A673 (cell line): ENCODE measurements at regions not wholly inside any gene's neighbourhood (a gene's known extent, or its start where the extent isn't known, plus 50 kb on each side); places are given as distances from the start of the nearest gene placed in this dataset.

ENCODE experiments used
- BruUV-seq: library from RNA; stranded (reverse); fragments of 400-500 nt; replicated peaks from 2 replicates; lab custom pipeline; 2021; lab: Mats Ljungman, UMichigan
- CTCF ChIA-PET: fragments of 300-600 bp; sonication (Branson Sonifier 250); formaldehyde crosslinking; loops from one replicate; lab custom pipeline; 2022; ENCODE audit warnings: antibody characterized with exemption; lab: Charles Lee
- POLR2A ChIA-PET: fragments of 300-600 bp; sonication (Branson Sonifier 250); formaldehyde crosslinking; loops from one replicate; lab custom pipeline; 2022; ENCODE audit warnings: antibody characterized with exemption; ENCODE audit not compliant: low non-redundant PET; lab: Charles Lee
- DNase-seq: peaks from one replicate; pipeline ENCODE4 v3.0.0-alpha.2; 2015; ENCODE audit warnings: low spot score
- H3K27ac ChIP-seq: fragments of 200-600 bp; sonication (generic); 2 replicates; pipeline ENCODE4 v1.5.1; 2016; ENCODE audit warnings: mixed run types, low read depth, mild to moderate bottlenecking, mixed read lengths, antibody characterized with exemption, low read length; ENCODE audit not compliant: poor library complexity, severe bottlenecking
- H3K27me3 ChIP-seq: fragments of 200-600 bp; sonication (generic); replicated peaks from 2 replicates; pipeline ENCODE4 v1.6.1; 2017; ENCODE audit warnings: mixed run types, low read depth, mild to moderate bottlenecking, mixed read lengths, antibody characterized with exemption, low read length; ENCODE audit not compliant: insufficient read depth, poor library complexity
- H3K36me3 ChIP-seq: fragments of 200-600 bp; sonication (generic); 2 replicates; pipeline ENCODE4 v1.6.1; 2016; ENCODE audit warnings: mixed run types, mild to moderate bottlenecking, mixed read lengths, antibody characterized with exemption, low read length; ENCODE audit not compliant: insufficient read depth, poor library complexity, severe bottlenecking
- H3K4me1 ChIP-seq: fragments of 200-600 bp; sonication (generic); 2 replicates; pipeline ENCODE4 v1.6.1; 2017; ENCODE audit warnings: mixed run types, mild to moderate bottlenecking, mixed read lengths, antibody characterized with exemption, low read length; ENCODE audit not compliant: insufficient read depth, poor library complexity, severe bottlenecking
- H3K4me3 ChIP-seq: fragments of 200-600 bp; sonication (generic); 2 replicates; pipeline ENCODE4 v1.5.1; 2016; ENCODE audit warnings: low read depth, mixed run types, mild to moderate bottlenecking, mixed read lengths, low read length; ENCODE audit not compliant: poor library complexity, severe bottlenecking
- H3K9me3 ChIP-seq: fragments of 200-600 bp; sonication (generic); 2 replicates; pipeline ENCODE4 v1.6.1; 2016; ENCODE audit warnings: mixed run types, low read depth, mild to moderate bottlenecking, mixed read lengths, antibody characterized with exemption, low read length; ENCODE audit not compliant: poor library complexity, severe bottlenecking
- EZH2 ChIP-seq: fragments of 200-600 bp; sonication (generic); IDR thresholded peaks from 2 replicates; pipeline ENCODE4 v1.6.1; 2017; ENCODE audit warnings: borderline replicate concordance, low read depth, mild to moderate bottlenecking, mixed read lengths, antibody characterized with exemption, low read length; ENCODE audit not compliant: poor library complexity, severe bottlenecking
- intact Hi-C: fragments of 100-400 bp; cut with micrococcal nuclease; formaldehyde crosslinking; loops from one replicate; pipeline ENCODE4 v1.10.0; 2022; ENCODE audit not compliant: unreplicated experiment
- TF ChIP-seq, protein P1 (sequence below): fragments of 300-800, 200-600 bp; sonication (generic); conservative IDR thresholded peaks from 2 replicates; pipeline ENCODE4 v1.5.1; 2017; ENCODE audit warnings: low read depth, mild to moderate bottlenecking, antibody characterized with exemption, low read length, moderate library complexity, mixed read lengths

DNA sequence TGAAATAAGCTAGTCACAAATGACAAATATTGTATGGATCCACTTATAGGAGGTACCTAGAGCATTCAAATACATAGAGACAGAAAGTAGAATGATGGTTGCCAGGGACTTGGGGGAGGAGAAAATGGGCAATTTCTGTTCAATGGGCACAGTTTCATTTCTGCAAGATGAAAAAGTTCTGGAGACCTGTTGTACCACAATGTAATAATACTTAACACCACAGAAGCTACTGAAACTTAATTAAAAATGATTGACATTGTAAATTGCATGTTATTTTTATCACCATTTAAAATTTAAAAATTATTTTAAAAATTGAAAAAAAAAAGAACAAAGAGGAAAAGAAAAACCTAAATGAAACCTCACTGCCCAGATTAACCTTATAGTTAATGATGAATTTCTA lies 67.4 kb downstream of the NHLRC1 start:
- Histone ChIP-seq H3K27ac (no peak overlapping the region), H3K36me3 (no peaks in the 10 kb centered on the region), H3K9me3 (no peaks in the 10 kb centered on the region), H3K4me1 (peaks cover 6% of the 10 kb centered on the region), H3K27me3 (no peaks in the 10 kb centered on the region), H3K4me3 (no peak overlapping the region)
- ChIA-PET CTCF (no interaction called here), POLR2A (no interaction called here)
- no TSS peak for BruUV-seq
- no peak for DNase-seq
- intact Hi-C loops = no loop called here
- TF ChIP-seq, protein P1, sequence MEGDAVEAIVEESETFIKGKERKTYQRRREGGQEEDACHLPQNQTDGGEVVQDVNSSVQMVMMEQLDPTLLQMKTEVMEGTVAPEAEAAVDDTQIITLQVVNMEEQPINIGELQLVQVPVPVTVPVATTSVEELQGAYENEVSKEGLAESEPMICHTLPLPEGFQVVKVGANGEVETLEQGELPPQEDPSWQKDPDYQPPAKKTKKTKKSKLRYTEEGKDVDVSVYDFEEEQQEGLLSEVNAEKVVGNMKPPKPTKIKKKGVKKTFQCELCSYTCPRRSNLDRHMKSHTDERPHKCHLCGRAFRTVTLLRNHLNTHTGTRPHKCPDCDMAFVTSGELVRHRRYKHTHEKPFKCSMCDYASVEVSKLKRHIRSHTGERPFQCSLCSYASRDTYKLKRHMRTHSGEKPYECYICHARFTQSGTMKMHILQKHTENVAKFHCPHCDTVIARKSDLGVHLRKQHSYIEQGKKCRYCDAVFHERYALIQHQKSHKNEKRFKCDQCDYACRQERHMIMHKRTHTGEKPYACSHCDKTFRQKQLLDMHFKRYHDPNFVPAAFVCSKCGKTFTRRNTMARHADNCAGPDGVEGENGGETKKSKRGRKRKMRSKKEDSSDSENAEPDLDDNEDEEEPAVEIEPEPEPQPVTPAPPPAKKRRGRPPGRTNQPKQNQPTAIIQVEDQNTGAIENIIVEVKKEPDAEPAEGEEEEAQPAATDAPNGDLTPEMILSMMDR = no peak
- TF ChIP-seq EZH2 = no peak

DNA sequence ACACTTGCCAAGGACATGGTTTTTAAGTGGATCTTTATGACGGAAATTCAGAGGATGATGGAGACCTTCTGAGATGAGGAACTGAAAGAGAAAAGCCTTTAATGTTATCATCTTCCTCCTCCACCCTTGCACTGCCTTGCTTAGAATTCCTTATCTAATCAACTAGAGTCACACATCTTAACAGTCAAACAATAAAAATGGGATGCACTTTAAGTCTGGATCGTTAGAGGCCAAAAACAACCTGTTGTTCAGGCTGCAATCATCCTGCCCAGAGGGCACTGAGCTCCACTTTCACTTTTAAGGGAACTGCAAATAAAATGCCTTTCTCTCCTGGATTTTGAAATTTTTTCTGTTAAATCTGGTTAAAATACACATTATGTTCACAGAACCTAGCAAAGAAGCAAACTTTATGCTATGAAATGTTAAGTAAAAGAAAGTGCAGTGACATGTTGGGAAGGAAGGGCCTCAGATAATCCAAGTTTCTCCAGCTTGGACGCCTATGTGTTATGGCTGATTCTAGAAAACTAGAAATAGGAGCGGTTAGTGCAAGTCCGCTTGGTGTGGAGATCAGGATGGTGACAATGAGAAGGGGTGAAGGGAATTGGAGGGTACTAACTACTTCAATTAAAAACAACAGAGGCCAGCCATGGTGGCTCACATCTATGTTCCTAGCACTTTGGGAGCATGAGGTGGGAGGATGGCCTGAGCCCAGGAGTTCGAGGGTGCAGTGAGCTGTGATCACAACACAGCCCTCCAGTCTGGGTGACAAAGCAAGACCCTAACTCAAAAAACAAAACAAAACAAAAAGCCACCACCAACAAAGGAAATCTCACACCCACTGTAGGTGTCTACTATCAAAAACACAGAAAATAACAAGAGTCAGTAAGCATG lies 66.4 kb upstream of the KIF13A start:
- Histone ChIP-seq H3K36me3 (no peaks in the 10 kb centered on the region), H3K4me1 (peaks cover 6% of the 10 kb centered on the region), H3K27me3 (no peaks in the 10 kb centered on the region), H3K4me3 (no peak overlapping the region), H3K27ac (no peak overlapping the region), H3K9me3 (no peaks in the 10 kb centered on the region)
- ChIA-PET POLR2A (no interaction called here), CTCF (no interaction called here)
- BruUV-seq = no TSS peak
- DNase-seq = no peak
- intact Hi-C loops = no loop called here
- TF ChIP-seq EZH2 = no peak
- TF ChIP-seq, protein P1 = no peak

DNA sequence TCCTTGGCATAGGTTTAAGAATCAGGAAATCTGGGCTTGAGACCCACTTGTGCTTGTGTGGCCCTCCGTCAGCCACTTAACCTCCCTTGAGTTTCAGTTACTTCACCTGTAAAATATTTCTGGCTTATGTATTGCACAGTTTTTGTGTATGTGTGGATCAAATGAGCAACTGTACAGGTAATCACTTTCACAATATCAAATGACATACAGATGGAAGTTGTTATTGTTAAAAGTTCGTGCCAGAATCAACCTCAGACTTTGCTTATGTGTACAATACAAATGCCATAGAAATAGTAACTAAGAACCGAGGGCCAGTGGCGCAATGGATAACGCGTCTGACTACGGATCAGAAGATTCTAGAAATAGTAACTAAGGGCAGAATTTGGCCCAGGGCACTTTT lies 65.6 kb upstream of the KIF13A start:
- H3K27me3 ChIP-seq = no peaks in the 10 kb centered on the region
- peaks cover 6% of the 10 kb centered on the region for H3K4me1 ChIP-seq
- intact Hi-C loops = no loop called here
- no peak for DNase-seq
- no peaks in the 10 kb centered on the region for H3K36me3 ChIP-seq
- H3K9me3 ChIP-seq = no peaks in the 10 kb centered on the region
- ChIA-PET POLR2A (no interaction called here), CTCF (no interaction called here)
- H3K4me3 ChIP-seq = no peak overlapping the region
- BruUV-seq = no TSS peak
- H3K27ac ChIP-seq = no peak overlapping the region
- TF ChIP-seq, protein P1 = no peak
- TF ChIP-seq EZH2 = no peak
